Pancreas (tissue), 10 donors: ENCODE measurements at regions not wholly inside any gene's neighbourhood (a gene's known extent, or its start where the extent isn't known, plus 50 kb on each side); places are given as distances from the start of the nearest gene placed in this dataset.

Experiments used
- ATAC-seq, 4 donors: fragments of 200-7000 bp; cut with Tn5 transposase; one replicate each; pipeline versions ENCODE4 v1.8.0 to v1.9.1; 2020; ENCODE audit warnings: mild to moderate bottlenecking in 4 of 4, moderate library complexity in 4 of 4
- DNase-seq, 6 donors: peaks; one replicate each; pipeline ENCODE4 v3.0.0-alpha.2; 2020
- FAIRE-seq: peaks from 2 replicates; lab custom pipeline; 2012; peaks lifted over from hg19 to GRCh38; lab: Jason Lieb, UNC
- H3K27ac ChIP-seq, 4 donors: fragments of 200-600 bp; sonication (generic); 1 replicate in 3 of 4; 2 replicates in 1 of 4; pipeline versions ENCODE4 v1.5.0 to v1.8.0; 2020
- H3K27me3 ChIP-seq, 4 donors: fragments of 200-600 bp; one replicate each; pipeline ENCODE4 v1.8.0; 2021
- H3K36me3 ChIP-seq, 3 donors: fragments of 200-600 bp; sonication (generic) in 1 of 3; one replicate each; pipeline versions ENCODE4 v1.5.0 to v1.8.0; 2020 to 2021
- H3K4me1 ChIP-seq, 3 donors: fragments of 200-600 bp; one replicate each; pipeline ENCODE4 v1.8.0; 2021
- H3K4me3 ChIP-seq, 4 donors: fragments of 200-600 bp; sonication (generic) in 2 of 4; one replicate each; pipeline versions ENCODE4 v1.5.0 to v1.8.0; 2020 to 2021
- H3K9me3 ChIP-seq, 4 donors: fragments of 200-600 bp; one replicate each; pipeline ENCODE4 v1.8.0; 2021
- WGBS, 2 donors: extraction: QIAGEN DNeasy Blood & Tissue Kit; methylation state at CpG; one replicate each; pipeline ENCODE4 v1.1.7; 2013; 5-methylcytosine and 5-hydroxymethylcytosine counted together
- intact Hi-C, 3 donors: fragments of 100-400 bp; cut with DNase I; formaldehyde crosslinking; loops; one replicate each; pipeline versions ENCODE4 v1.11.1 to v1.14.2; 2022
- TF ChIP-seq, protein P1 (sequence below), 4 donors: fragments of 200-600 bp; sonication (generic) in 3 of 4; IDR thresholded peaks; one replicate each; pipeline versions ENCODE4 v1.5.0 to v1.8.0; 2021; ENCODE audit warnings: antibody characterized with exemption in 4 of 4
- donor health status: healthy with polysubstance abuse.
- donor health status: DM: no; HTN: no; CAD: no; lungs with moderate emphysema.
- donor health status: DM: no; HTN: no; CAD: no.
- donor health status: control.
- donor health status: control.
- donor health status: Bipolar disorder and iron deficiency.
- donor health status: DM: yes; HTN: yes; CAD: no.
- donor health status: DM: no; HTN: no; CAD: no.
- donor health status: DM: no; HTN: no; CAD: no.
- donor health status: DM: yes; HTN: yes; CAD: no.

DNA sequence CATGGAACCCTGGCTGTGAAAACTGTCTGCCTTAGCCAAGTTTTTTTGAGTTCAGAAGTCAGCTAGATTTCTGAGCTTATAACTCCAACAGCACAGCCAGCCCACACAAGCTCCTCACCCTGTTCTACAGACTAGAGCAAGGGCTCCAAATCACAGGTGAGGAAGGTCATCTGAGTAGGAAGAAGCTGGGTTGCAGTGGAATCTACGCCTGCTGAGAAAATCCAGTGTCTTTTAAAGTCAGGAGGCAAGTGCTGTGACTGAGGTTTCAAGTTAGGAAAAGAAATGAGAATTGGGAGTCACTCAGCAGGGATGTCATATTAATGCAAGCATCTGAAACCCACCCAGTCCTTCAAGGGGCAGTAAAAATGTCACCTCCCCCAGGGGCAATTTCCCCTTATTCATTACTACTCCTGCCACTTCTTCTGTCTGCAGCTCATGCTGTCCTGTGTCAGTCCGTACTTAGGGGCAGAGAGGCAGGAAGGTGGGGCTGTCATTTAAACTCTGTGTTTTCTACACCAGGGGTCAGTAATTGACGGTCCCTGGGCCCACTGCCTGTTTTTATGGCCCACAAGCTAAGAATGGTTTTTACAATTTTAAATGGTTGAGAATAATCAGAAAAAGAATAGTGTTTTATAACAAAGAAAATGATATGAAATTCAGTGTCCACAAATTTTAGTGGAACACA lies 551.1 kb downstream of the BCL11A start:
- Histone ChIP-seq H3K36me3 (no peaks in the 10 kb centered on the region), H3K9me3 (no peaks in the 10 kb centered on the region), H3K4me1 (no peaks in the 10 kb centered on the region), H3K27me3 (no peaks in the 10 kb centered on the region), H3K4me3 (no peak overlapping the region), H3K27ac (no peak overlapping the region)
- ATAC-seq (no peak), FAIRE-seq (no peak), DNase-seq (no peak)
- WGBS, 2 donors, result 83 to 86% methylated on average over 3 of the region's 3 CpGs
- intact Hi-C loops, result no loop called here
- TF ChIP-seq, protein P1, sequence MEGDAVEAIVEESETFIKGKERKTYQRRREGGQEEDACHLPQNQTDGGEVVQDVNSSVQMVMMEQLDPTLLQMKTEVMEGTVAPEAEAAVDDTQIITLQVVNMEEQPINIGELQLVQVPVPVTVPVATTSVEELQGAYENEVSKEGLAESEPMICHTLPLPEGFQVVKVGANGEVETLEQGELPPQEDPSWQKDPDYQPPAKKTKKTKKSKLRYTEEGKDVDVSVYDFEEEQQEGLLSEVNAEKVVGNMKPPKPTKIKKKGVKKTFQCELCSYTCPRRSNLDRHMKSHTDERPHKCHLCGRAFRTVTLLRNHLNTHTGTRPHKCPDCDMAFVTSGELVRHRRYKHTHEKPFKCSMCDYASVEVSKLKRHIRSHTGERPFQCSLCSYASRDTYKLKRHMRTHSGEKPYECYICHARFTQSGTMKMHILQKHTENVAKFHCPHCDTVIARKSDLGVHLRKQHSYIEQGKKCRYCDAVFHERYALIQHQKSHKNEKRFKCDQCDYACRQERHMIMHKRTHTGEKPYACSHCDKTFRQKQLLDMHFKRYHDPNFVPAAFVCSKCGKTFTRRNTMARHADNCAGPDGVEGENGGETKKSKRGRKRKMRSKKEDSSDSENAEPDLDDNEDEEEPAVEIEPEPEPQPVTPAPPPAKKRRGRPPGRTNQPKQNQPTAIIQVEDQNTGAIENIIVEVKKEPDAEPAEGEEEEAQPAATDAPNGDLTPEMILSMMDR (IDR thresholded peaks at IDR 0.05), result no peak

DNA sequence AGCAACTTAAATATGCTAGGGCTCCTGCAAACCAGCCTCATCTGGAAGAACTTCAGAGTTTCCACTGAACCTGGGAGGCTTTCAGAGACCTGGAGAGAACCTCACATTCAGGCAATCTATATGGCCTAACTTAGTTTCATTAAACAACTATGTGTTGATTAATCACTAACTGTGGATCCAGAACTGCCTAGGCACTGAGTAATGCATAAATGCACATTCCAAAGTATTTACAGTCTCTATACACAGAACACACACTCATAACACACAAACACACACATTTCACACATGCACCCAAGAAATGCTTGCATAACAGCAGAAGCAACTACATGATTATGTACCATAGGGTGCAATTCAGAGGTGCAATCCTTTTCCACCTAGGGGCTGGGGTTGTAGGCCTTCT lies 552.8 kb downstream of the BCL11A start:
- DNase-seq, result no peak
- Histone ChIP-seq H3K9me3 (no peaks in the 10 kb centered on the region), H3K27ac (no peak overlapping the region), H3K4me1 (no peaks in the 10 kb centered on the region), H3K4me3 (no peak overlapping the region), H3K36me3 (no peaks in the 10 kb centered on the region), H3K27me3 (no peaks in the 10 kb centered on the region)
- no peak for FAIRE-seq
- no peak for ATAC-seq
- intact Hi-C loops, result no loop called here
- TF ChIP-seq, protein P1 (IDR thresholded peaks at IDR 0.05), result no peak

DNA sequence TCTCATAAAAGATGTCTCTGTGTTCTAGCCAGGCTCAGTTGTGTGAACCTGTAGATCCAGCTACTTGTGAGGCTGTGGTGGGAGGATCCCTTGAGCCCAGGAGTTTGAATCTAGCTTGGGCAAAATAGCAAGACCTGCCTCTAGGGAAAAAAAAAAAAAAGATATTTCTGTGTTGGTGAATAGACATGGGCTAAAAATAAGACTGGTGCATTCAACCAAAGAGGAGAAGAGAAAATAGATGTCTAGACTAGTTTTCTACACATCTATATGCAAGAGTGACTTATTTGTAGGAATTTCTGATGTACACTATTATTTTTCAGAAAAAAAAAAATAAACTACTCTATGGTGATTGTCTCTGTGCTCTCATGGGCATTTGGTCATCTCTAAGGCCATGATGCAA lies 555.1 kb downstream of the BCL11A start:
- ATAC-seq (no peak), FAIRE-seq (no peak), DNase-seq (no peak)
- TF ChIP-seq, protein P1 (IDR thresholded peaks at IDR 0.05), result no peak
- Histone ChIP-seq H3K4me1 (no peaks in the 10 kb centered on the region), H3K9me3 (no peaks in the 10 kb centered on the region), H3K4me3 (no peak overlapping the region), H3K27ac (no peak overlapping the region), H3K27me3 (no peaks in the 10 kb centered on the region), H3K36me3 (no peaks in the 10 kb centered on the region)
- intact Hi-C loops, result no loop called here

DNA sequence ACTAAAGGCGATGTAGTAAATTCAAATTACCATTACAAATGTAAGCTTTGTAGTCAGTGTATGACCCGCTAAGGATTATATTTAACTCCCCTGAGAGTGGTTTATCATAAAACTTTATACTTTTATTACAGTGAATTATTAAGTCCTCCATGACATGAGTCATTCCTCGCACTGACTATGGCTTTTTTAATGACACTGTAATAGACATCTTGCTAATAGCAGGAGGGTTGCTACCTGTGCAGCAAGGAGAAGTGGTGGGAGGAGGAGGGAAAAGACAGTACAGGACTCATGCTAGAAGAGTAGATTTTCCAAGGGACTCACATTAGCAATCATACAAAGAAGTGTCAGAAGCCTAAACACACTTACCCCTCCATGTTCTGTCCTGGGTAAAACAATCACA lies 556.1 kb downstream of the BCL11A start:
- intact Hi-C loops, result no loop called here
- DNase-seq, result no peak
- Histone ChIP-seq H3K36me3 (no peaks in the 10 kb centered on the region), H3K4me1 (no peaks in the 10 kb centered on the region), H3K4me3 (no peak overlapping the region), H3K27me3 (no peaks in the 10 kb centered on the region), H3K9me3 (no peaks in the 10 kb centered on the region), H3K27ac (no peak overlapping the region)
- no peak for ATAC-seq
- no peak for FAIRE-seq
- WGBS, 2 donors, result 95 to 97% methylated on average over 3 of the region's 3 CpGs
- TF ChIP-seq, protein P1 (IDR thresholded peaks at IDR 0.05), result no peak

DNA sequence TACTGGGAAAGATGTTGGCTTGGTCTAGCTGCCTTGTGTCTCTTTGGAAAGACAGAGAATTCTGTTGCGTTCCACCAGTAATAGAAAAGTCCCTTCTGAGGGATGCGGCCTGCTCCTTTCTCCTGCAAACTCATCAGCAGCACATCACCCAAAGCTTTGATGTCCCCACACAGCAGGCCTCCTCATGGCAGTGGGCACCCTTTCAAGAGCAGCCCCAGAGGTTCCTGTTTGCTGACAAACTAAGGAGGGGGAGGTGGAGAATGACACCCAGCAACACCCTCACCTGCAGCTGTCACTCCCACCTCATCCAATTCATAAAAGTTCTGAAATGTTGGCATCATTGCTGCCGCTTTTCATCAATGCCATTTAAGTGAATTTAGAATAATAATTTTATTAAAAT lies 556.6 kb downstream of the BCL11A start:
- H3K4me1 ChIP-seq, result no peaks in the 10 kb centered on the region
- WGBS, 2 donors, result 83 to 91% methylated on average over 3 of the region's 3 CpGs
- FAIRE-seq, result no peak
- H3K36me3 ChIP-seq, result no peaks in the 10 kb centered on the region
- no peak for ATAC-seq
- TF ChIP-seq, protein P1 (IDR thresholded peaks at IDR 0.05), result no peak
- intact Hi-C loops, result no loop called here
- no peak overlapping the region for H3K4me3 ChIP-seq
- no peaks in the 10 kb centered on the region for H3K9me3 ChIP-seq
- no peak overlapping the region for H3K27ac ChIP-seq
- DNase-seq, result no peak
- no peaks in the 10 kb centered on the region for H3K27me3 ChIP-seq
